Neural crest cell (in vitro differentiated cells): ENCODE measurements at regions not wholly inside any gene's neighbourhood (a gene's known extent, or its start where the extent isn't known, plus 50 kb on each side); places are given as distances from the start of the nearest gene placed in this dataset.

Source experiments
- DNase-seq: peaks from one replicate; pipeline ENCODE4 v3.0.0; 2021; ENCODE audit warnings: low read depth, mixed read lengths, low spot score
- H3K27ac Mint-ChIP-seq: one replicate; pipeline ENCODE4 v1.8.0; 2021; ENCODE audit warnings: mild to moderate bottlenecking, mixed read lengths; ENCODE audit not compliant: unreplicated experiment
- H3K27me3 Mint-ChIP-seq: 2 replicates; pipeline ENCODE4 v1.8.0; 2021; ENCODE audit warnings: low read depth, mild to moderate bottlenecking, mixed read lengths
- H3K36me3 Mint-ChIP-seq: 2 replicates; pipeline ENCODE4 v1.8.0; 2021; ENCODE audit warnings: low read depth, mild to moderate bottlenecking, mixed read lengths
- H3K4me1 Mint-ChIP-seq: 2 replicates; pipeline ENCODE4 v1.8.0; 2021; ENCODE audit warnings: mixed read lengths
- H3K4me3 Mint-ChIP-seq: one replicate; pipeline ENCODE4 v1.8.0; 2021; ENCODE audit warnings: mild to moderate bottlenecking, mixed read lengths
- H3K9me3 Mint-ChIP-seq: 2 replicates; pipeline ENCODE4 v1.8.0; 2021; ENCODE audit warnings: mixed read lengths
- CTCF ChIP-seq: fragments of 200-600 bp; sonication (generic); conservative IDR thresholded peaks from 2 replicates; pipeline ENCODE4 v1.5.0; 2021; ENCODE audit warnings: antibody characterized with exemption, mild to moderate bottlenecking

- H3K27me3 Mint-ChIP-seq: peaks cover 20% of the 10 kb centered on the region
- H3K4me1 Mint-ChIP-seq: no peaks in the 10 kb centered on the region
- DNase-seq: no peak
- no peak overlapping the region for H3K27ac Mint-ChIP-seq
- no peak overlapping the region for H3K4me3 Mint-ChIP-seq
- H3K36me3 Mint-ChIP-seq: peaks cover 2% of the 10 kb centered on the region
- TF ChIP-seq CTCF: no peak
- H3K9me3 Mint-ChIP-seq: peaks cover 4% of the 10 kb centered on the region
Observed at GRCh38 chr9:113741886-113742854, 133.9 kb upstream of the ZNF618 start.

GRCh38 chr9:113742878-113743277 lies 133.2 kb upstream of the ZNF618 start:
- no peaks in the 10 kb centered on the region for H3K4me1 Mint-ChIP-seq

GRCh38 chr9:113746486-113746885 lies 129.6 kb upstream of the ZNF618 start:
- TF ChIP-seq CTCF: no peak
- Mint-ChIP-seq H3K4me1 (no peaks in the 10 kb centered on the region), H3K4me3 (no peak overlapping the region), H3K27ac (no peak overlapping the region), H3K27me3 (peaks cover 18% of the 10 kb centered on the region), H3K9me3 (peaks cover 14% of the 10 kb centered on the region), H3K36me3 (peaks cover 5% of the 10 kb centered on the region)
- no peak for DNase-seq

More at GRCh38 chr9:113742878-113743277, 133.2 kb upstream of the ZNF618 start:
- TF ChIP-seq CTCF: no peak
- Mint-ChIP-seq H3K36me3 (peaks cover 2% of the 10 kb centered on the region), H3K27me3 (peaks cover 20% of the 10 kb centered on the region), H3K9me3 (peaks cover 8% of the 10 kb centered on the region), H3K27ac (no peak overlapping the region), H3K4me3 (no peak overlapping the region)
- no peak for DNase-seq

- H3K4me1 Mint-ChIP-seq: no peaks in the 10 kb centered on the region
- H3K27me3 Mint-ChIP-seq: peaks cover 10% of the 10 kb centered on the region
- no peak overlapping the region for H3K27ac Mint-ChIP-seq
- H3K9me3 Mint-ChIP-seq: peaks cover 14% of the 10 kb centered on the region
- DNase-seq: no peak
- no peak overlapping the region for H3K4me3 Mint-ChIP-seq
- TF ChIP-seq CTCF: no peak
- H3K36me3 Mint-ChIP-seq: peaks cover 5% of the 10 kb centered on the region
Observed at GRCh38 chr9:113748135-113748534, 128.0 kb upstream of the ZNF618 start.

- Mint-ChIP-seq H3K9me3 (peaks cover 6% of the 10 kb centered on the region), H3K27me3 (peaks cover 16% of the 10 kb centered on the region), H3K36me3 (peaks cover 2% of the 10 kb centered on the region), H3K4me3 (no peak overlapping the region), H3K4me1 (peaks cover 12% of the 10 kb centered on the region), H3K27ac (no peak overlapping the region)
- TF ChIP-seq CTCF: no peak
- DNase-seq: no peak
Observed at GRCh38 chr9:113753398-113754119, 122.5 kb upstream of the ZNF618 start.
